HG03175 (cell line): ENCODE measurements at regions not wholly inside any gene's neighbourhood (a gene's known extent, or its start where the extent isn't known, plus 50 kb on each side); places are given as distances from the start of the nearest gene placed in this dataset.
"Not testable (repeated sequence)": the region's sequence is repeated elsewhere in the genome, so short reads cannot be mapped to it uniquely, and the experiment has no call there.

Experiments
- ATAC-seq: cut with Tn5 transposase; IDR thresholded peaks from one replicate; pipeline ENCODE4 v1.9.1; 2021; ENCODE audit warnings: mild to moderate bottlenecking, moderate library complexity; ENCODE audit not compliant: unreplicated experiment

GRCh38 chr1:232322162-232322734 is 307.7 kb downstream of the SIPA1L2 start:
- ATAC-seq: no peak

- ATAC-seq: no peak
Observed at GRCh38 chr1:232319518-232320210, 310.3 kb downstream of the SIPA1L2 start.

- no peak for ATAC-seq
Observed at GRCh38 chr1:232319072-232319471, 310.9 kb downstream of the SIPA1L2 start.

GRCh38 chr1:232318143-232318542 is 311.8 kb downstream of the SIPA1L2 start:
- ATAC-seq: no peak

GRCh38 chr1:232317350-232317749 is 312.6 kb downstream of the SIPA1L2 start:
- no peak for ATAC-seq

- ATAC-seq: no peak
Observed at GRCh38 chr1:232316864-232317263, 313.1 kb downstream of the SIPA1L2 start.

GRCh38 chr1:232313876-232314275 is 316.1 kb downstream of the SIPA1L2 start:
- not testable (repeated sequence) for ATAC-seq

GRCh38 chr1:232310541-232310940 is 319.4 kb downstream of the SIPA1L2 start:
- ATAC-seq: no peak

GRCh38 chr1:232308616-232309015 is 321.3 kb downstream of the SIPA1L2 start:
- ATAC-seq: no peak

GRCh38 chr1:232307296-232308017 is 322.5 kb downstream of the SIPA1L2 start:
- no peak for ATAC-seq

- ATAC-seq: no peak
Observed at GRCh38 chr1:232306269-232306961, 323.5 kb downstream of the SIPA1L2 start.

GRCh38 chr1:232305050-232305449 is 324.9 kb downstream of the SIPA1L2 start:
- ATAC-seq: no peak

- ATAC-seq: no peak
Observed at GRCh38 chr1:232303222-232303620, 326.7 kb downstream of the SIPA1L2 start.

- no peak for ATAC-seq
Observed at GRCh38 chr1:232302376-232303221, 327.3 kb downstream of the SIPA1L2 start.

GRCh38 chr1:232301246-232301645 is 328.7 kb downstream of the SIPA1L2 start:
- no peak for ATAC-seq

GRCh38 chr1:232300466-232300865 is 329.5 kb downstream of the SIPA1L2 start:
- no peak for ATAC-seq

- no peak for ATAC-seq
Observed at GRCh38 chr1:232296461-232296860, 333.5 kb downstream of the SIPA1L2 start.

- no peak for ATAC-seq
Observed at GRCh38 chr1:232293361-232293760, 336.6 kb downstream of the SIPA1L2 start.

GRCh38 chr1:232292818-232293217 is 337.1 kb downstream of the SIPA1L2 start:
- ATAC-seq: no peak

GRCh38 chr1:232292239-232292638 is 337.7 kb downstream of the SIPA1L2 start:
- no peak for ATAC-seq

GRCh38 chr1:232291681-232292080 is 338.3 kb downstream of the SIPA1L2 start:
- ATAC-seq: no peak
